Activated T-cell treated with anti-CD3 and anti-CD28 coated beads for 24 hours (primary cell): ENCODE measurements at regions not wholly inside any gene's neighbourhood (a gene's known extent, or its start where the extent isn't known, plus 50 kb on each side); places are given as distances from the start of the nearest gene placed in this dataset.
"Not testable (repeated sequence)": the region's sequence is repeated elsewhere in the genome, so short reads cannot be mapped to it uniquely, and the experiment has no call there.

Experiments
- DNase-seq: peaks from one replicate; pipeline ENCODE4 v3.0.0-alpha.2; 2020; ENCODE audit warnings: low read depth

DNA sequence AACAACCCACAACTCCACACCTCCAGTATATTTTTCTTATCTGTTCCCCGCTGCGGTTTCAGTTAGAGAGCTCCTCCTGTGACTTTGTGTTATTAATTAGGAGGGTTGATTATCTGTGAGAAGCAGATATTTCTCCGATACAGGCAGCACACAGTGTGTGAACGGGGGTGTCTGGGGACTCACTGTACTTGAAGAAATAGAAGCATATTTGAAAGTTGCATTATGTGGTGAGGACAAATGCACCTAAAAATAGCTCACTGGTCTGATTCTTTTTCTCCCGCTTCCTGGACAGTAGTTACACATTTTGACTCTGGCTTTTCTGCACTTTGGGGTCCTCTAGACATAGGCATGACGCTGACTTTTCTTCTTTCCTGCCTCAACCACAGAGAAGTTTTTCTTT, 277.7 kb downstream of the VRK1 start:
- no peak for DNase-seq

DNA sequence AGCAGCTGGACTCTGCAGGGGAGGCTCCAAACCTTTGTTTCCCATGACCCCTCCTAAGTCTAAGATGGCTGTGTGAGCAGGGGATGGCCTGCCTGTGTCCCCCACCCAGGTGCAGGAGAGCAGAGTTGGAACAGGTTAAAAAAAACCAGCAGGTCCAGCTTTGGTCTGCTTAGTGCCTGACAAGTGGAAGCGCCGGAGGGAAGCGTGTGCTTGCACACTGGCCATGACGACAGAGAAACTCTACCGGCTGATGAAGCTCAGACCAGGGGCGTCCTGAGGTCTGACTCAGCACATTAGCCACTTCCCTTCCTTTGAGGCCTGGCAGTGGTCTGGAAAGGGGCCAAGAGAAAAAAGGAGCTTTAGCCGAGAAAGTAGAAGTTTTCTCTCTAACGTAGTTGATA, 280.1 kb downstream of the VRK1 start:
- DNase-seq = no peak

GRCh38 chr14:97077687-97078086, 280.5 kb downstream of the VRK1 start:
- no peak for DNase-seq

- no peak for DNase-seq
Measured at GRCh38 chr14:97080991-97081390, 283.8 kb downstream of the VRK1 start.

DNA sequence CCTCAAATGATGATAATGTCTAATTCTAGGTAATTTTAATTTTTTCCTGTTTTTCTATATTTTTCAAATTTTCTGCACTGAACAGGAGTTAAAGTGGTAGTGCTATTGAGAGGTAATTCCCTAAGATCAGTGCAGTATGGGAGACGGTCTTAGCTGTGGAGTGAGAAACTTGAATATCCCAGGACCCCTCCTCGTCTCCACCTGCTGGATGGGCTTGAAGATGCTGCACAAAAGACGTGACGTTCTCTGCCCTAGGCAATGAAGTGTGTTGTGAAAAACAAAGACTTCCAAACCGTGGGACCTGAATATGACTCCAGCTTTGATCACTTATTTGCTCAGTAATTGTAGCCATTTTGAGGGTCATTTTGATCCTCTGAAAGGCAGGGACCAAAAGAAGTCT, 298.1 kb downstream of the VRK1 start:
- DNase-seq = no peak

DNA sequence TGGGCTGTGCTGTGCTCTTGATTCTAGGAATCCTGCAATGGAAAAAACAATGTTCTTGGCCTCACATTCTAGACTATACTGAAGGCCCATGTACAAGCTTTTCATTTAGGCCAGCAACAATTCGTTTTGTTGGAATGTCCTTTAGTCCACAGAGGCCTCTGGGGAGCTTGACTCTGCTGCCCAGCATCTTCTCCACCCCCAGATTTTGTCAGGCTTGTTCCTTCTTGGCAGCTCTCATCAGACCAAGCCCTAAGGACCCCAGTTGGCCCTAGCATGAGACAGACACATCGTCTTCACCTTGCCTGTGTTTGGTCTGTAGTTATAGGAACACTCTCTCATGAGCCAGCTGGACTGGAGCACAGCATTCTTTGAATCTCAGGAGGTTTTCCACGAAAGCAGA, 300.1 kb downstream of the VRK1 start:
- DNase-seq = no peak

DNA sequence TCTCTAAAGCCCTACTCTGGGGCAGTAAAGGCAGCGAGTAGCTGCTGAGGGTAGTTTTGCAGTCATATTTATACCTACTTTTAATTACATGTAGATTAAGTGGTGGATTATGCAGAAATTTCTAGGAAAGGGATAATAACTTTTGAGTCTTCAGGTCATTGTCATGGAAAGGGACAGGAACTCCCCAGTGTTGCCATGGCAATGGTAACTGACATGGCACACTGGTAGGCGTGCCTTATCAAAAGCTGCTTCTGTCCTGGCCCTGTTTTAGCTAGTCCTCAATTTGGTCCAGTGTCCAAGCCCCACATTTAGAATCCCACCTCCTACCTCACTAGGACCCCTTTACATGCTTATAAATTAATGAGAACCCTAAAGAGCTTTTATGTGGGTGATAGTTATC, 303.1 kb downstream of the VRK1 start:
- no peak for DNase-seq

DNA sequence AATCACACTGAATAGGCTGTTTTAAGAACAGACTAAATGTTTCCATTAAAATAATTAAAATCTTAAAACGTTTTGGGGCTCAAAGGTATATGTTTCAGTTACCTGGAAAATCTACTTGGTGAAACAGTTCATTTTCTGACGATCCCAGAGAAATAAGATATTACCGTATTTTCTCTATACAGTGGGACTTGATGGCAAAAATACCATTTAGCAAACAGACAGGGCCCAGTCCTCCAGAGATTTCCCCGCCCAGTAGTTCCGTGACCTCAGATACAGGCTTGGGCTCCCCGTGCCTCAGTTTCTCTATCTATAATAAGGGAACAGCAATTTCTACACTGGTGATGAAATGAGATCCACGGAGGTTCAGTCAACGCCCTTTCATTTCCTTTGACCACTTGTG, 304.4 kb downstream of the VRK1 start:
- DNase-seq = no peak

GRCh38 chr14:97104029-97104428, 306.8 kb downstream of the VRK1 start:
- no peak for DNase-seq

DNA sequence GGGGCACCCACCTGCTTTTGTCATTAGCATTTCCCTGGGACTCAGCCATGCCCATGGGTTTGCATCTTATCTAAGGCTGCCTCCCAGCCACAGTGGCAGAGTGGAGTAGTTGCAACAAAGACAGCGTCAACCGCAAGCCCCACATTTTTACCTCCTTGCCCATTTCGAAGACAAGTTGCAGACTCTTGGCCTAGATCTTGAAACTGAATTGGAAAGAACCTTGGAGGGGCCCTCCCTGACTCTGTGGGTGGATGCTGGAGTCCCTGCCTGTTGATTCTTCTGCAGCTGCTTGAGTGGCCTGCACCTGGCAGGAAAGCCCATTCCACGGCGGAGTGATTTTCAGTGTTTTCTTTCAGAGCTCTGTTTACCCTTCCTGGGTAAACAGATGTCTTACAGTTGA, 309.0 kb downstream of the VRK1 start:
- no peak for DNase-seq

GRCh38 chr14:97106609-97107008, 309.4 kb downstream of the VRK1 start:
- DNase-seq = no peak

- DNase-seq = no peak
Measured at GRCh38 chr14:97107080-97107479, 309.9 kb downstream of the VRK1 start.

- DNase-seq = no peak
Measured at GRCh38 chr14:97107760-97108159, 310.6 kb downstream of the VRK1 start.

- DNase-seq = no peak
Measured at GRCh38 chr14:97109234-97109633, 312.1 kb downstream of the VRK1 start.

DNA sequence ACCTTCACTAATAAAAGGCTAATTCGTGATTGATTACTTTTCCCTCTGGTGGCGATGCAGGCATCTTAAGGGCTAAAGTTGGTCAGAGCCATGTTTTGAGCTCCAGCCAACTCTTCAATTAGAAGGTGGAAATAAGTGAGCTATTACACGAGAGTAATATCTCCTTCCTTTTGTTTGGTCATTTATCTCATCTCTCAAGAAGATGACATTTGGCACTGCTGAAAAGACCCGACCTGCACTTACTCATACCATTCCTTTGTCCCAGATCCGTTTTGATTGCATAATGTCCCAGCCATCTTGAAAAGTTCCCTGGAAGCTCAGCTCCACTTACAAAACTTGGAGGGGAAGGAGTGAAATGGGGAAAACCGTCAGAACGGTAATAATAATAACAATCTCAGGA, 316.2 kb downstream of the VRK1 start:
- no peak for DNase-seq

GRCh38 chr14:97116546-97116945, 319.4 kb downstream of the VRK1 start:
- DNase-seq = no peak

DNA sequence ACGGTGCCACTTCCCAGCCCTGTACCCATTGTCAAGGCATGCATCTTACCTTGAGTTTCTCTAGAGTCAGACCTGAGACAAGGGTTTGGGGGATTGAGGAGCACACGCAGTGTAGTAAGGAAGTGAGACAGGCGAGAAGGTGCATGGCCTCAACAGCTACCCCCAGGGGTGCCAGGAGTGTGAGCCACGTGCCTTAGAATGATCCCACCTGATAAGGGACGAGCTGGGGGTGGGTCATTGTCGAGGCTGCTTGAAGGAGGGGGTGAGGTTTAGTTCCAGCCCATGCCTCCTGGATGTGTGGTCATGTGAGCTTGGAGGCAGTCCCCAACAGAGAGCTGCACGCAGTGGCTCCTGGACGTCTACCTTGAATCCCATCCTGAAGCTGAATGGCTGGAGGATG, 320.5 kb downstream of the VRK1 start:
- DNase-seq = no peak

DNA sequence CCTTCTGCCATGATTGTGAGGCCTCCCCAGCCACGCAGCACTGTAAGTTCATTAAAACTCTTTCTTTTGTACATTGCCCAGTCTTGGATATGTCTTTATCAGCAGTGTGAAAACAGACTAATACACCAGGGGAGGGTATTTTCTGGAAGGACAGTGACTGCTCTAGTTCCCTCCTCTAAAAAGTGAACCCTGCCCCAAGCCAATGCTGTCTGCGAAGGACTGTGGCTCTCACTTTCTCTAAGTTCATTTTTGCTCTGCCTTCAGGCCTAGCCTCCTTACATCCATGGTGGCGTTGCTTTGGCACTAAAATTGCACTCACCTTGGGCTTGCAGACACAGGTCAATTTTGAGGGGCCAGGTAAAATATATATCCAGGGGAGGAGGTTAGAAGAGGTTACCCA, 323.0 kb downstream of the VRK1 start:
- no peak for DNase-seq

- peak; percentile 55 for DNase-seq
Measured at GRCh38 chr14:97120611-97121031, 323.4 kb downstream of the VRK1 start.

- no peak for DNase-seq
Measured at GRCh38 chr14:97129639-97130038, 332.5 kb downstream of the VRK1 start.

DNA sequence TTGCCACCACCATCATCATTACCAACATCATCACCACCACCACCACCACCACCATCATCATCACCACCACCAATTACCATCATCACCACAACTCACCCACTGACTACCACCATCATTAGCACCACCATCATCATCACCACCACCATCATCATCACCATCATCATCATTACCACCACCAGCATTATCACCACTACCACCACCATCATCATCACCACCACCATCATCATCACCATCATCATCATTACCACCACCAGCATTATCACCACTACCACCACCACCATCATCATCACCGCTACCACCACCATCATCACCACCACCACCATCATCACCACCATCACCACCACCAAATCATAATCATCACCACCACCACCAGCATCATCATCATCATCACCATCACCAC, 338.7 kb downstream of the VRK1 start:
- DNase-seq = not testable (repeated sequence)

DNA sequence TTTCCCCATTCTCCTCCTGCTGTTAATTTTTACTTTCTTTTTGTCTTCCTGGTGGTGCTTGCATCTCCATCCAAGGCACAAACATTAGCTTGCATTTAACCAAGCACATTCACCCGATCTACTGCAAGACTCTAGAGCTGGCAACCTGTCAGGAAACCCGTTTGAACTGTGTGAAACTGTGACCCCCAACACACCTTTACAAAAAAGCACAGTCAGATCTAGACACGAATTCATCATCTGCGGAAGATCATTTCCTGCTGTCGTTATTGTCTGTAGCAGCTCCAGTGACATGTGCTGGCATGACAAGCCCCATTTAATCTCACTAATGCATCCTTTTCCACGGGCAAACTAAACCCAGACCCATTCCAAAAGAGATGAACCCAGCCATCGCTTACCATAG, 340.5 kb downstream of the VRK1 start:
- no peak for DNase-seq

DNA sequence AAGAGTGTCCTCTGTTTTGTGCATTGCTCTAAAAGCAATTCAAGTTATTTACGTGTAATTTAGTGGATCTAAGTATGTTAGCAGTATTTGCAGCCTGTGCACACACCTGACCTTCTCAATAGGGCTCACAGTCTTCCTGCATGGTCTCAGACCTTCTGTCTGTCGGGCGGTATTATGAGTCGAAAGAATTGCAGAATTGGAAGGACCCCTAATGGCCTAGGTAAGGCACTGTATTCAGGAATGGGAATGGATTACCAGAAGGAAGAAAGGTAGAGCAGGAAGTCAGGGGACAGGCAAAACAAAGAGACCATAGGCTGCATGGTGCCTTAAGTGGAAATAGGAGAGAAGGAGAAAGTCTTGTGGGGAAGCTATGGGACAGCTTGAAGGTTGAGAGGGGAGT, 341.6 kb downstream of the VRK1 start:
- no peak for DNase-seq

DNA sequence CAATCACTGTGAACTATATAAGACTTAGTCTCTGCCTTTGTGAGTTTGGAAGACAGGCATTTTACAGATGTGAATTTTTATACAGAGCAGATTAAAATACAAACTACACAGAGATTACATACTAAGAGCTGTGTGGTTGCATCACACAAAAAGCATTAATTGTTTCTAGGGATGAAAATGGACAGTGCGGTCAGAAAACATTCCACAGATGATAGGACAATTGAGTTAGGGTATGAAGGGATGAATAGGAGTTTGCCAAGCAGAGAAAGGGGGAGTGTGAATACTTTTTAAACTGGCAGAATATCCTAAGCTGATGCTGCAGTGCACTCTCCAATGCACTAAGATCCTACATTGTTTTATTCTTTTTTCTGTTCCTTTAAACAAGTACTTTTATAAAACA, 345.8 kb downstream of the VRK1 start:
- DNase-seq = no peak

GRCh38 chr14:97143456-97143855, 346.3 kb downstream of the VRK1 start:
- no peak for DNase-seq
